Lower leg skin (tissue), 3 donors: ENCODE measurements at regions not wholly inside any gene's neighbourhood (a gene's known extent, or its start where the extent isn't known, plus 50 kb on each side); places are given as distances from the start of the nearest gene placed in this dataset.

Experiments used
- CTCF ChIP-seq, 3 donors: fragments of 450-650 bp; IDR thresholded peaks; one replicate each; pipeline ENCODE4 v1.5.1; 2016; ENCODE audit warnings: antibody characterized with exemption in 3 of 3, mild to moderate bottlenecking in 3 of 3, moderate library complexity in 2 of 3
- POLR2A ChIP-seq, 2 donors: fragments of 450-650 bp; IDR thresholded peaks; one replicate each; pipeline ENCODE4 v1.6.1; 2016 to 2017; ENCODE audit warnings: antibody characterized with exemption in 2 of 2, mild to moderate bottlenecking in 1 of 2, moderate library complexity in 1 of 2

- no peak for TF ChIP-seq POLR2A (IDR thresholded peaks at IDR 0.05)
- no peak for TF ChIP-seq CTCF (IDR thresholded peaks at IDR 0.05)
Observed at GRCh38 chr15:23859008-23859407, 171.9 kb upstream of the NDN start.
